ENCODE measurements at regions not wholly inside any gene's neighbourhood (a gene's known extent, or its start where the extent isn't known, plus 50 kb on each side); places are given as distances from the start of the nearest gene placed in this dataset.

- TF ChIP-seq CTCF (IDR thresholded peaks at IDR 0.05) = no peak
- no peak for TF ChIP-seq EP300 (IDR thresholded peaks at IDR 0.05)
Observed at GRCh38 chr10:31213959-31214358, 105.1 kb upstream of the ZEB1 start.
